Adrenal gland (tissue), 9 donors: ENCODE measurements at regions not wholly inside any gene's neighbourhood (a gene's known extent, or its start where the extent isn't known, plus 50 kb on each side); places are given as distances from the start of the nearest gene placed in this dataset.
"Not testable (repeated sequence)": the region's sequence is repeated elsewhere in the genome, so short reads cannot be mapped to it uniquely, and the experiment has no call there.

Experiments used
- DNase-seq, 7 donors: peaks; one replicate each; pipeline ENCODE4 v3.0.0-alpha.2; 2019 to 2020
- H3K27ac ChIP-seq, 5 donors: fragments of 200-600 bp; sonication (generic) in 4 of 5; 1 replicate in 3 of 5; 2 replicates in 2 of 5; pipeline versions ENCODE4 v1.5.1 to v1.8.0; 2016 to 2020; ENCODE audit warnings: mild to moderate bottlenecking in 1 of 5
- H3K27me3 ChIP-seq: fragments of 200-600 bp; 2 replicates; pipeline ENCODE4 v1.8.0; 2021
- H3K36me3 ChIP-seq, 2 donors: fragments of 200-600 bp; replicated peaks in 1 of 2; 1 replicate in 1 of 2; 2 replicates in 1 of 2; pipeline versions ENCODE4 v1.5.1 to v1.8.0; 2018 to 2022
- H3K4me1 ChIP-seq, 2 donors: fragments of 200-600 bp; replicated peaks in 1 of 2; 1 replicate in 1 of 2; 2 replicates in 1 of 2; pipeline versions ENCODE4 v1.5.1 to v1.8.0; 2018 to 2021
- H3K4me3 ChIP-seq, 4 donors: fragments of 200-600 bp; sonication (generic) in 3 of 4; one replicate each; pipeline ENCODE4 v1.5.1; 2016 to 2018
- H3K9me3 ChIP-seq, 3 donors: fragments of 200-600 bp; sonication (generic) in 1 of 3; replicated peaks in 1 of 3; 1 replicate in 2 of 3; 2 replicates in 1 of 3; pipeline versions ENCODE4 v1.5.1 to v1.8.0; 2016 to 2021
- POLR2A ChIP-seq, 2 donors: fragments of 450-650 bp; IDR thresholded peaks; one replicate each; pipeline ENCODE4 v1.6.1; 2017; ENCODE audit warnings: antibody characterized with exemption in 2 of 2, mild to moderate bottlenecking in 2 of 2, moderate library complexity in 1 of 2
- WGBS, 4 donors: extraction: QIAGEN DNeasy Blood & Tissue Kit in 2 of 4; methylation state at CpG; one replicate each; pipeline versions ENCODE4 v1.1.5 to v1.1.7; 2013 to 2017; 5-methylcytosine and 5-hydroxymethylcytosine counted together
- intact Hi-C, 2 donors: fragments of 100-400 bp; cut with DNase I; formaldehyde crosslinking; loops; one replicate each; pipeline versions ENCODE4 v1.14.1 to v1.15.0; 2022 to 2023
- TF ChIP-seq, protein P1 (sequence below), 6 experiments: fragments of 450-650 bp in 4 of 6; fragments of 200-600 bp in 2 of 6; sonication (generic) in 1 of 6; IDR thresholded peaks; 1 replicate in 5 of 6; 2 replicates in 1 of 6; pipeline versions ENCODE4 v1.5.1 to v1.8.0; 2016 to 2021; ENCODE audit warnings: antibody characterized with exemption in 6 of 6, mild to moderate bottlenecking in 2 of 6, moderate library complexity in 1 of 6
- donor health status: healthy with polysubstance abuse.
- donor health status: Bipolar disorder and iron deficiency.
- donor health status: DM: yes; HTN: yes; CAD: no.
- donor health status: DM: no; HTN: no; CAD: no.
- donor health status: DM: no; HTN: no; CAD: no.

DNA sequence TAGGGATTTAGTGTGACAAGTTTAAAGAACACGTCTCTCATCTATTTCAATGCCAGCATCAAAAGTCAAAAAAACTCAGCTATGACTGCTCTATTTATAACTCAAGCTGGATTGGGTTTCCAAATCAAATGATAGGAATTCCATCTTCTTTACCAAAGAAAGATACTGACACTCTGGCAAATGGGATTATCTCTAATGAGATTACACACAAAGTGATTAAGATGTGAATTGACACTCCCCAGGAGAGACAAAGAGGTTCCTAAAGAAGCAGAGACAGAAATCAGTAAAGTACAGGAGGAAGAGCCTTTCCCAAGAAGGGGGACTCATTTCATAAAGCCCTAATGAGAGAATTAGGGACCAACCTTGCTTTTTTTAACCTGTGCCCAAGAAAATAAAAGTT is 92.1 kb downstream of the ID4 start:
- no peaks in the 10 kb centered on the region for H3K4me1 ChIP-seq
- no peaks in the 10 kb centered on the region for H3K27me3 ChIP-seq
- no peak overlapping the region for H3K27ac ChIP-seq
- no peak for DNase-seq
- H3K4me3 ChIP-seq = no peak overlapping the region
- no peaks in the 10 kb centered on the region for H3K9me3 ChIP-seq
- 40 to 61% (median 57%) methylated on average over 1 of the region's 1 CpG for WGBS, 4 donors
- intact Hi-C loops = no loop called here
- TF ChIP-seq POLR2A (IDR thresholded peaks at IDR 0.05) = no peak
- TF ChIP-seq, protein P1, sequence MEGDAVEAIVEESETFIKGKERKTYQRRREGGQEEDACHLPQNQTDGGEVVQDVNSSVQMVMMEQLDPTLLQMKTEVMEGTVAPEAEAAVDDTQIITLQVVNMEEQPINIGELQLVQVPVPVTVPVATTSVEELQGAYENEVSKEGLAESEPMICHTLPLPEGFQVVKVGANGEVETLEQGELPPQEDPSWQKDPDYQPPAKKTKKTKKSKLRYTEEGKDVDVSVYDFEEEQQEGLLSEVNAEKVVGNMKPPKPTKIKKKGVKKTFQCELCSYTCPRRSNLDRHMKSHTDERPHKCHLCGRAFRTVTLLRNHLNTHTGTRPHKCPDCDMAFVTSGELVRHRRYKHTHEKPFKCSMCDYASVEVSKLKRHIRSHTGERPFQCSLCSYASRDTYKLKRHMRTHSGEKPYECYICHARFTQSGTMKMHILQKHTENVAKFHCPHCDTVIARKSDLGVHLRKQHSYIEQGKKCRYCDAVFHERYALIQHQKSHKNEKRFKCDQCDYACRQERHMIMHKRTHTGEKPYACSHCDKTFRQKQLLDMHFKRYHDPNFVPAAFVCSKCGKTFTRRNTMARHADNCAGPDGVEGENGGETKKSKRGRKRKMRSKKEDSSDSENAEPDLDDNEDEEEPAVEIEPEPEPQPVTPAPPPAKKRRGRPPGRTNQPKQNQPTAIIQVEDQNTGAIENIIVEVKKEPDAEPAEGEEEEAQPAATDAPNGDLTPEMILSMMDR (IDR thresholded peaks at IDR 0.05) = no peak
- H3K36me3 ChIP-seq = no peaks in the 10 kb centered on the region

DNA sequence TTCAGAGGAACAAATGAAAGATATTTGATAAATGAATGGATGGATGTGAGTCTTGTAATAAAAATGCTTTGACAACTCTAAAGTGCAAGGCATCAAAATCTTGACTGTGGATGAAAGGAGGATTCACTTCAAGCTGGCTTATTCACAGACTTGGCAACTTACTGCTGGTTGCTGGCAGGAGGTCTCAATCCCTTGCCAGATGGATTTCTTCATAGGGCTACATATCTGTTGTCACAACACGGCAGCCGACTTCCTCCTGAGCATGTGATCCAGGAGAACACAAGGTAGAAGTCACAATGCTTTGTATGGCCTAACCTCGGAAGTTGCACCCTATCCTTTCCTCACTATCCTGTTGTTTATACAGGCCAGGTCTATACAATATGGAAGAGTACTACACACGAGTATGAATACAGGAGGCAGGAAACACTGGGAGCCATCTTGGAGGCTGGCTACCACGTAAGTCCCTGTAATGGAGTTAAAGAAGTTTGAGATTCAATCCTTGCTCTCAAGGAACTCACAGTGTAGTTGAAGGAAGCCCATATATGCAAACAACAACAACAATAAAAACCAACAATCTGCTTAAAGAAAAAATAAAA is 97.9 kb downstream of the ID4 start:
- Histone ChIP-seq H3K4me1 (no peaks in the 10 kb centered on the region), H3K27me3 (no peaks in the 10 kb centered on the region), H3K36me3 (no peaks in the 10 kb centered on the region), H3K4me3 (no peak overlapping the region), H3K9me3 (no peaks in the 10 kb centered on the region), H3K27ac (no peak overlapping the region)
- TF ChIP-seq, protein P1 (IDR thresholded peaks at IDR 0.05) = no peak
- no peak for TF ChIP-seq POLR2A (IDR thresholded peaks at IDR 0.05)
- WGBS, 4 donors = 66 to 79% (median 74%) methylated on average over 5 of the region's 5 CpGs
- no peak for DNase-seq
- intact Hi-C loops = no loop called here

DNA sequence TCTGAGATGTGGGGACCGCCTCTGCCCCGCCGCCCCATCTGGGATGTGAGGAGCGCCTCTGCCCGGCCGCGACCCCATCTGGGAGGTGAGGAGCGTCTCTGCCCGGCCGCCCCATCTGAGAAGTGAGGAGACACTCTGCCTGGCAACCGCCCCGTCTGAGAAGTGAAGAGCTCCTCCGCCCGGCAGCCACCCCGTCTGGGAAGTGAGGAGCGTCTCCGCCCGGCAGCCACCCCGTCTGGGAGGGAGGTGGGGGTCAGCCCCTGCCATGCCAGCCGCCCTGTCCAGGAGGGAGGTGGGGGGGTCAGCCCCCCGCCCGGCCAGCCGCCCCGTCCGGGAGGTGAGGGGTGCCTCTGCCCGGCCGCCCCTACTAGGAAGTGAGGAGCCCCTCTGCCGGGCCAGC is 102.2 kb downstream of the ID4 start:
- WGBS, 4 donors = 92 to 100% (median 94%) methylated on average over 2 to 28 of the region's 28 CpGs; no CpG with 5 or more reads in 1 of the 4 donors

DNA sequence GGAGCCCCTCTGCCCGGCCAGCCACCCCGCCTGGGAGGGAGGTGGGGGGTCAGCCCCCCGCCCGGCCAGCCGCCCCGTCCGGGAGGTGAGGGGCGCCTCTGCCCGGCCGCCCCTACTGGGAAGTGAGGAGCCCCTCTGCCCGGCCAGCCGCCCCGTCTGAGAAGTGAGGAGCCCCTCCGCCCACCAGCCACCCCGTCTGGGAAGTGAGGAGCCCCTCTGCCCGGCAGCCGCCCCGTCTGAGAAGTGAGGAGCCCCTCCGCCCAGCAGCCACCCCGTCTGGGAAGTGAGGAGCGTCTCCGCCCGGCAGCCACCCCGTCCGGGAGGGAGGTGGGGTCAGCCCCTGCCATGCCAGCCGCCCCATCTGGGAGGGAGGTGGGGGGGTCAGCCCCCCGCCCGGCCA is 102.8 kb downstream of the ID4 start:
- H3K4me1 ChIP-seq, H3K4me3 ChIP-seq, H3K27me3 ChIP-seq, DNase-seq, H3K27ac ChIP-seq, H3K9me3 ChIP-seq, intact Hi-C loops, H3K36me3 ChIP-seq: not testable (repeated sequence)
- 94% methylated on average over 12 to 27 of the region's 28 CpGs; no CpG with 5 or more reads in 2 of the 4 donors for WGBS, 4 donors

More for the DNA sequence above, 102.2 kb downstream of the ID4 start:
- H3K9me3 ChIP-seq, intact Hi-C loops, H3K27me3 ChIP-seq, H3K4me3 ChIP-seq, H3K36me3 ChIP-seq, H3K4me1 ChIP-seq, H3K27ac ChIP-seq, DNase-seq: not testable (repeated sequence)

DNA sequence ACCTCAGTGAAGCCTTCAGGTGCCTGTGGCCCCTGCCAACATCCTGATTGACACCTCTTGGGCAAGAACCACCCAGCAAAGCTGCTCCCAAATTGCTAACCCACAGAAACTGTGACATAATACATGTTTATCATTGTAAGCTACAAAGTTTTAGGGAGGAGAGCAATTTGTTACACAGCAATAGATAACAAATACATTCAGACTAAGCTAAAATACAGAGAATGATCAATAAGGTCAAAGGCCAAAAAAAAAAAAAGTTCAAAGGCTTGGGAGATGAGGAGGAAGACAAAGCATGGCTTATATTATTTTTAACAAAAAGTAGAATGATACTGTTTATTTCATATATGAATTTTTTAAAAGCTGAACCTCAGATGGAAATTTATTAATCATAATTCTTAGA is 105.9 kb downstream of the ID4 start:
- no peaks in the 10 kb centered on the region for H3K27me3 ChIP-seq
- TF ChIP-seq POLR2A (IDR thresholded peaks at IDR 0.05) = no peak
- TF ChIP-seq, protein P1 (IDR thresholded peaks at IDR 0.05) = no peak
- H3K36me3 ChIP-seq = no peaks in the 10 kb centered on the region
- H3K9me3 ChIP-seq = no peaks in the 10 kb centered on the region
- no peak for DNase-seq
- H3K27ac ChIP-seq = no peak overlapping the region
- no peak overlapping the region for H3K4me3 ChIP-seq
- intact Hi-C loops = no loop called here
- H3K4me1 ChIP-seq = no peaks in the 10 kb centered on the region
